Transverse colon (tissue), 4 donors: ENCODE measurements at regions not wholly inside any gene's neighbourhood (a gene's known extent, or its start where the extent isn't known, plus 50 kb on each side); places are given as distances from the start of the nearest gene placed in this dataset.

Source experiments
- DNase-seq: peaks from one replicate; pipeline ENCODE4 v3.0.0-alpha.2; 2019
- H3K27ac ChIP-seq, 4 donors: fragments of 200-600 bp; sonication (generic); 2 replicates each; pipeline ENCODE4 v1.5.1; 2016 to 2018; ENCODE audit warnings: inconsistent platforms in 4 of 4
- H3K27me3 ChIP-seq: fragments of 200-600 bp; sonication (generic); 2 replicates; pipeline ENCODE4 v1.5.1; 2017; ENCODE audit warnings: inconsistent platforms
- H3K36me3 ChIP-seq, 4 donors: fragments of 200-600 bp; sonication (generic); 2 replicates each; pipeline ENCODE4 v1.5.1; 2017 to 2019; ENCODE audit warnings: inconsistent platforms in 4 of 4
- H3K4me1 ChIP-seq, 4 donors: fragments of 200-600 bp; sonication (generic); 2 replicates each; pipeline ENCODE4 v1.5.1; 2017 to 2020; ENCODE audit warnings: inconsistent platforms in 4 of 4
- H3K4me3 ChIP-seq, 4 donors: fragments of 200-600 bp; sonication (generic); 1 replicate in 1 of 4; 2 replicates in 3 of 4; pipeline versions ENCODE4 v1.5.1 to v1.6.1; 2017 to 2019; ENCODE audit warnings: inconsistent platforms in 4 of 4
- H3K9me3 ChIP-seq, 2 donors: fragments of 200-600 bp; sonication (generic); 2 replicates each; pipeline ENCODE4 v1.5.1; 2017 to 2019; ENCODE audit warnings: inconsistent platforms in 2 of 2
- EP300 ChIP-seq: sonication (generic); formaldehyde crosslinking; IDR thresholded peaks from one replicate; pipeline ENCODE4 v1.6.1; 2017; ENCODE audit warnings: antibody characterized with exemption, low read depth
- POLR2A ChIP-seq: fragments of 450-650 bp; IDR thresholded peaks from one replicate; pipeline ENCODE4 v1.6.1; 2016; ENCODE audit warnings: antibody characterized with exemption, mild to moderate bottlenecking, moderate library complexity
- POLR2AphosphoS5 ChIP-seq, 3 donors: sonication (generic); formaldehyde crosslinking; IDR thresholded peaks; one replicate each; pipeline ENCODE4 v1.6.1; 2016; ENCODE audit warnings: antibody characterized with exemption in 3 of 3
- WGBS, 2 donors: methylation state at CpG; one replicate each; pipeline ENCODE4 v1.1.5; 2018; ENCODE audit warnings: low coverage in 1 of 2; 5-methylcytosine and 5-hydroxymethylcytosine counted together
- in situ Hi-C, 4 donors: fragments of 200-750 bp; cut with MboI; loops; one replicate each; pipeline versions ENCODE4 v1.15.0 to v1.15.1; 2017; ENCODE audit warnings: low sequenced_read_pairs in 3 of 4, low pct_ligation_motif_present in 1 of 4, low pct_unique_long_range_greater_than_20kb in 1 of 4
- intact Hi-C: fragments of 100-400 bp; cut with DNase I; formaldehyde crosslinking; loops from one replicate; pipeline ENCODE4 v1.15.1; 2023; ENCODE audit warnings: low total_unique reads
- TF ChIP-seq, protein P1 (sequence below), 5 experiments: fragments of 200-600 bp in 3 of 5; fragments of 450-650 bp in 2 of 5; sonication (generic) in 3 of 5; IDR thresholded peaks; 1 replicate in 2 of 5; 2 replicates in 3 of 5; pipeline ENCODE4 v1.5.1; 2016 to 2017; ENCODE audit warnings: antibody characterized with exemption in 5 of 5, inconsistent platforms in 3 of 5, mild to moderate bottlenecking in 2 of 5, moderate library complexity in 1 of 5

DNA sequence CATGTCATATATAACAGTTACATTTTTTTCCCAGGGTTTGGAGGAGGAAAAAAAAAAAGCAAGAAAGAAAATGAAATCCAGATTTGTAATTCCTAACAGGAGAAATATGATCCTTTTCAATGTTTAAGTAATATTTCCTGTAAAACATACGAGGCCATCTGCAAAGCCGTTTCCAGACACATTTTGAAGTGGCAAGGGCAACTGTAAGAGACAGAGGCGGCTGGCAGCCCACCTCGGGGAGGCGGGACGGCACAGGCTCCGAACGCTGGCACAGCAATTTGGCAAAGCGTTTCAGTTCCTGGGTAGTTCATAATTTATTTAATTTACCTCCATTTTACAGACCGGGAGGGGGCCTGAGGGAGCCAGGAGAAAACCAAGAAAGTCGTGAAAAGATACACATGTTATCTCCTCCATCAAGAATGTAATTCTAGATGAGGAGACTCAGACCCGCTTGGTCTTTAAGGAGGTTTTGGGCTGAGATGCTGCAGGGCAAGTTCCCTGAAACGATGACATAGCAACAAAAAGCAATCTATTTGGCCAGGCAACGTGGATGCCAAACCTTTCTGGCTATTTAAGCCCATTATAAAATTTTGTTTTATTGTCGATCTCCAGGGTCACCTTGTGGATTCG lies 448.5 kb upstream of the MKI67 start:
- Histone ChIP-seq H3K27me3 (peaks cover 2% of the 10 kb centered on the region), H3K27ac (no peak overlapping the region), H3K36me3 (no peaks in the 10 kb centered on the region), H3K4me1 (no peaks in the 10 kb centered on the region), H3K9me3 (no peaks in the 10 kb centered on the region), H3K4me3 (no peak overlapping the region)
- TF ChIP-seq, protein P1, sequence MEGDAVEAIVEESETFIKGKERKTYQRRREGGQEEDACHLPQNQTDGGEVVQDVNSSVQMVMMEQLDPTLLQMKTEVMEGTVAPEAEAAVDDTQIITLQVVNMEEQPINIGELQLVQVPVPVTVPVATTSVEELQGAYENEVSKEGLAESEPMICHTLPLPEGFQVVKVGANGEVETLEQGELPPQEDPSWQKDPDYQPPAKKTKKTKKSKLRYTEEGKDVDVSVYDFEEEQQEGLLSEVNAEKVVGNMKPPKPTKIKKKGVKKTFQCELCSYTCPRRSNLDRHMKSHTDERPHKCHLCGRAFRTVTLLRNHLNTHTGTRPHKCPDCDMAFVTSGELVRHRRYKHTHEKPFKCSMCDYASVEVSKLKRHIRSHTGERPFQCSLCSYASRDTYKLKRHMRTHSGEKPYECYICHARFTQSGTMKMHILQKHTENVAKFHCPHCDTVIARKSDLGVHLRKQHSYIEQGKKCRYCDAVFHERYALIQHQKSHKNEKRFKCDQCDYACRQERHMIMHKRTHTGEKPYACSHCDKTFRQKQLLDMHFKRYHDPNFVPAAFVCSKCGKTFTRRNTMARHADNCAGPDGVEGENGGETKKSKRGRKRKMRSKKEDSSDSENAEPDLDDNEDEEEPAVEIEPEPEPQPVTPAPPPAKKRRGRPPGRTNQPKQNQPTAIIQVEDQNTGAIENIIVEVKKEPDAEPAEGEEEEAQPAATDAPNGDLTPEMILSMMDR (IDR thresholded peaks at IDR 0.05): no peak
- no peak for TF ChIP-seq EP300
- no peak for TF ChIP-seq POLR2AphosphoS5 (IDR thresholded peaks at IDR 0.05)
- no peak for TF ChIP-seq POLR2A
- intact Hi-C loops (no loop called here), in situ Hi-C loops (no loop called here)
- no peak for DNase-seq
- WGBS, 2 donors: 60 to 62% methylated on average over 11 to 16 of the region's 16 CpGs

DNA sequence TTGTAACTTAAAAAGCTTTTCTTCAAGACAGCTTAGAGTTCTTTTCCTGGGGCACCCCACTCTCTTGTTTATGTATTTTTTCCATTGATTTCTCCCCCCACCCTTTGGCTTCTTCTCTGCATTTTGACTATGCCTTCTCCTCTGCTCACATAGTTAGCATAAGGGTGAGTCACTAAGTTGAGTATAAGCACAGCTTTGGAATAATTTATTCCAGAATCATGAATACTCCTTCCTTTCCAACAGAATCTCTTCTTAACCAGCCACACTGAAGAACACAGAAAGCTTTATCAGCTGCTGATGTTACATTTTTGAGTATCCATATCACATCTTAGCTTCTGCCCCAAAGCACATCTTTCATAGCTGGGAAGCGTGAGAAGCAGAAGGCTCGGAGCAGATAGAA lies 449.5 kb upstream of the MKI67 start:
- H3K27ac ChIP-seq: no peak overlapping the region
- in situ Hi-C loops (no loop called here), intact Hi-C loops (no loop called here)
- no peak for DNase-seq
- no peak overlapping the region for H3K4me3 ChIP-seq
- TF ChIP-seq POLR2A: no peak
- TF ChIP-seq EP300: no peak
- TF ChIP-seq, protein P1 (IDR thresholded peaks at IDR 0.05): no peak
- TF ChIP-seq POLR2AphosphoS5 (IDR thresholded peaks at IDR 0.05): no peak
- H3K36me3 ChIP-seq: no peaks in the 10 kb centered on the region
- no peaks in the 10 kb centered on the region for H3K9me3 ChIP-seq
- no peaks in the 10 kb centered on the region for H3K4me1 ChIP-seq
- peaks cover 2% of the 10 kb centered on the region for H3K27me3 ChIP-seq
- WGBS, 2 donors: 87 to 100% methylated on average over 2 of the region's 2 CpGs

DNA sequence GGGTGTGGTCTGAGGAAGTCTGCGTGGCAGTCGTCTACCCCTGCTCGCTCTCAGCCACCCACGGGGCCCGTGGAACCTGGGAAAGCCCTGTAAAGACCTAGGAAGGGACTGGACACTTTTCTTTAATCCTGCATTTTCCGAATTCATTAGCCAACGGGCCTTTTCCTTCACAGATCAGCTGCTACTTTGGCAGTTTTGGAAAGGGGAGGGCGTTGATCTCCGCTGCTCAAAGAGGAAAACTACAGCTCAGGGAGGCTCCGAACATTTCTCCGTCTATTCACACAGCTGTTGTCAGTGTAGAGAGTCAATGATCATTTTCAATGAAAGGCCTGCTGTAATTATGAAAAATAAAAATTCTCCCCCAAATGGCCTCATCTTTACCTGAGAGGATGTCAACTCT lies 450.1 kb upstream of the MKI67 start:
- WGBS, 2 donors: 84 to 93% methylated on average over 5 to 11 of the region's 11 CpGs
- H3K27me3 ChIP-seq: peaks cover 2% of the 10 kb centered on the region
- H3K27ac ChIP-seq: no peak overlapping the region
- H3K36me3 ChIP-seq: no peaks in the 10 kb centered on the region
- no peak overlapping the region for H3K4me3 ChIP-seq
- intact Hi-C loops: no loop called here
- H3K9me3 ChIP-seq: no peaks in the 10 kb centered on the region
- DNase-seq: no peak
- H3K4me1 ChIP-seq: no peaks in the 10 kb centered on the region
- in situ Hi-C loops: no loop called here
- TF ChIP-seq, protein P1 (IDR thresholded peaks at IDR 0.05): no peak
- no peak for TF ChIP-seq POLR2AphosphoS5 (IDR thresholded peaks at IDR 0.05)
- no peak for TF ChIP-seq EP300
- no peak for TF ChIP-seq POLR2A

GRCh38 chr10:128576943-128577670 lies 450.9 kb upstream of the MKI67 start:
- intact Hi-C loops: no loop called here
- WGBS, 2 donors: 78 to 80% methylated on average over 6 to 11 of the region's 11 CpGs
- H3K4me1 ChIP-seq: no peaks in the 10 kb centered on the region
- no peak overlapping the region for H3K4me3 ChIP-seq
- H3K9me3 ChIP-seq: no peaks in the 10 kb centered on the region
- H3K36me3 ChIP-seq: no peaks in the 10 kb centered on the region
- peaks cover 2% of the 10 kb centered on the region for H3K27me3 ChIP-seq
- no peak for DNase-seq
- TF ChIP-seq POLR2AphosphoS5 (IDR thresholded peaks at IDR 0.05): no peak
- no peak for TF ChIP-seq EP300
- no peak for TF ChIP-seq POLR2A
- TF ChIP-seq, protein P1 (IDR thresholded peaks at IDR 0.05): no peak
- in situ Hi-C loops: no loop called here
- no peak overlapping the region for H3K27ac ChIP-seq
